Stromal cell of bone marrow (primary cell): ENCODE measurements at regions not wholly inside any gene's neighbourhood (a gene's known extent, or its start where the extent isn't known, plus 50 kb on each side); places are given as distances from the start of the nearest gene placed in this dataset.

ENCODE experiments used
- DNase-seq: peaks from one replicate; pipeline ENCODE4 v3.0.0-alpha.2; 2012; ENCODE audit warnings: low read depth

GRCh38 chr13:105139048-105139379, 1396.4 kb downstream of the EFNB2 start:
- DNase-seq: no peak

DNA sequence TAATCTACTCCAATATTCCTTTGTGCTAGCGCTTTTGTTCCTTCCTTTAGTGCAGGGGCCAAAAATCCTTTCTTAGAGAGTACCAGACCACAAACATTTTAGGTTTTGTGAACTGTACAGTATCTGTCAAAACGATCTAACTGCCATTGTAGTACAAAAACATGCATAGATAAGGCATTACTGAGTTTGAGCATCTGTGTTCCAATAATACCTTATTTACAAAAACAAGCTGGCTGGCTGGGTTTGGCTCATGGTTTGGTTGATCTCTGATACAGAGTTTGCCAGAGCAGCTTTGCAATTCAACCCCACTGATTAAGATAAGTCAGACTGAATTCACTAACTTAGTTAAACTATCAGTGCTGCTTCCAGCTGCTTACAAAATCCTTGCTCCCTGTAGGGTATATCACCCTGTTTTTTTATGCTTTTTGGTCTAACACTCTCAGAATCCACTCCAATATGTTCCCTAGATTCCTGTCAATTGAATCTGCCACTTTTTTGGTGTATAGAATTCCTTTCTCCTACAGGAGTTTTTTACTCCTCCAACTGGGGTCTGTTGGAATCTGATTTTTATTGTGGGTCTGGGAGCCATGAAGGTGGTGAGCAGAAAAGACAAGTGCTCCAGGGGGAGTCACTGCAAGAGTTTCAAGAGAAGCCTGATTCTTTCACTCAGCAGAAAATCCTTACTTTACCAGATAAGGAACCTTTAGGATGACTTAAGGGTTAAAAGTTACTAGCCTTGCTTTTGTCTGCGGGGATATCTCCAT, 1399.4 kb downstream of the EFNB2 start:
- no peak for DNase-seq

- DNase-seq: no peak
Measured at GRCh38 chr13:105127732-105128131, 1407.7 kb downstream of the EFNB2 start.

DNA sequence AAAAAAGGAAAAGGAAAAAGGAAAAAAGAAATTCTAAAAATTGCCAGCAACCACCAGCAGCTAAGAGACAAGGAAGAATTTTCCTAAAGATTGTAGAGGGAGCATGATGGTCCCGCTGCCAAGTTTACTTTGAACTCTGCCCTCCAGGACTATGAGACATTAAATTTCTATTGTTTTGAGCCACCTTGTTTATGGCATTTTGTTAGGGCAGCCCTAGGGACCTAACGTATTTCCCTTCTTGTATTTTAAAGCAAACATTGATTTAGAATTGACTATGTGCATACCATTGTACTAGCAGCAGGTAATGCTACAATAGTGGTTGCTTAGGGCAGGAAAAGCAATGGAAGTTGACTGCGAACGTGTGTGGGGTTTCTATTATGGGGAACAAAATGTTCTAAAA, 1414.2 kb downstream of the EFNB2 start:
- DNase-seq: no peak

- DNase-seq: no peak
Measured at GRCh38 chr13:105118426-105118985, 1417.0 kb downstream of the EFNB2 start.

GRCh38 chr13:105116966-105117365, 1418.5 kb downstream of the EFNB2 start:
- DNase-seq: no peak

DNA sequence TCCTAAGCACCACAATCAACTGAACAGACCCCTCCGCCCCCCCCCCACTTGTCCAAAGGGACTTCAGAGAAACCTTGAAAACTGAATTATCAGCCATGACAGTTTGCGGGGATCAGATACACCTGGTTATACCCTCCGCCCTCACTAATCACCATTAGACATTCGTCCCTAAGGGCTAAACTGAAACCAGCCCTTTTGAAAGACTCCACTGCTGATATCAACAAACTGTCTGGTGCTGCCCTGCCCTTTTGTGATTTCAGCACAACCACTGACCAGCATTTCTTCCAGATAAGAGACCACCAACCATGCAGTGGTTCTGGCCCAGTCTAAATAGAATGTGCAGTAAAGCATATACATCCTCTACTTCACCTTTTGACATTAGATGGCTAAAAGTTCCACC, 1422.9 kb downstream of the EFNB2 start:
- DNase-seq: no peak

DNA sequence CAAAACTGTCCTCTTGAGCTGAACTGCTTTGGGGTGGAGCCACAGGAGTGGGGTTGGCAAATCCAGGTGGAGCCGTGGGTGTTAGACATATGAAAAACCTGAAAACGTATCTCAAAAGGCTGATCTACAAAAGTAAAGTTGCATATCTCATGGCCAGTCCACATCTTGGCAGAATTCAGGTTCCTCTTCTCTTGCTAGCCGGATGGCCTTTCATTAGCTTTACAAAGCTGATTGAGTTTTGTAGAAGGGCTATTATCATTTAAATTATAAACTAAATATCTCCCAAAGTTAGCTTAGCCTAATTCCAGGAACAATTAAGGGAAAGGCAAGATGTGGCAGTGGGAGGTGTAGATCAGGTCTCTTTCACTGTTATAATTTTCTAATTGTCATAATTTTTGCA, 1427.7 kb downstream of the EFNB2 start:
- no peak for DNase-seq

GRCh38 chr13:105105471-105105870, 1430.0 kb downstream of the EFNB2 start:
- no peak for DNase-seq

DNA sequence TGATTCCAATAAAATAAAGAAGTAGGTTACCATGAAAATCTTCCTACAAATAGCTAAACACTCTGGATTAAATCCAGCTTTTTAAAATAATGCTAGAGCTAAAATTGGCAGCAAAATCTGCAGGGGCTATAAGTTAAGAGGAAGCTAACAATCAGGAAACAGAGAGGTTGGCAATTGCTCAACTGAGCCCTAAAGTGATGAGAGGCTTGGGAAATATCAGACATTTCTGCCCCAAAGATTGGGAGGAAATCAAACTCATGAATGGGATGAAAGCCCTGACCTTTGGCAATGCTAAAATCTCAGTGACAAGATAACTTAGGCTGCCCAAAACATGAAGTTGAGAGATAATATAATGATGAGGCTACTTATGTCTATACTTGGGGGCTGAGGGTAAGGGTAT, 1437.9 kb downstream of the EFNB2 start:
- no peak for DNase-seq

GRCh38 chr13:105089858-105090643, 1445.4 kb downstream of the EFNB2 start:
- no peak for DNase-seq

DNA sequence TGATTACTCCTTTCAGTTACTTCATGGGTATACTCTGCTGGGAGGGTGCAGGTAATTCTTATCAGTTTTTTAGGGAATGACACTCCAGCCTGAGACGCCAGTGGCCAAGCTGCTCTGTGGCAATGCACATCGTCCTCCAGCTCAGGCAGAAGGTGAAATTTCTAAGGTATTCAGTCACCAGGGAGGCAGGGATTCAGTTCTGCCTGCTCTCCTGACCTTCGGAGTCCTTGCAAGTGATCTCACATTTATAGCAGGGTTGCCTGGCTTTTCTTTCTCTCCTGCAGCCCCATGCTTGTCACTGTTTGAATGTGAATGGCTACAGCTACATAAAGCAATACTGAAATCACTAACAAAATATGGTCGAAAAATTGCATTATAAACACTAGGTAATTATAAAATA, 1447.5 kb downstream of the EFNB2 start:
- no peak for DNase-seq

GRCh38 chr13:105084931-105085330, 1450.5 kb downstream of the EFNB2 start:
- no peak for DNase-seq

GRCh38 chr13:105083992-105084391, 1451.5 kb downstream of the EFNB2 start:
- DNase-seq: no peak

GRCh38 chr13:105074755-105075154, 1460.7 kb downstream of the EFNB2 start:
- DNase-seq: no peak

- DNase-seq: no peak
Measured at GRCh38 chr13:105073041-105073440, 1462.4 kb downstream of the EFNB2 start.

DNA sequence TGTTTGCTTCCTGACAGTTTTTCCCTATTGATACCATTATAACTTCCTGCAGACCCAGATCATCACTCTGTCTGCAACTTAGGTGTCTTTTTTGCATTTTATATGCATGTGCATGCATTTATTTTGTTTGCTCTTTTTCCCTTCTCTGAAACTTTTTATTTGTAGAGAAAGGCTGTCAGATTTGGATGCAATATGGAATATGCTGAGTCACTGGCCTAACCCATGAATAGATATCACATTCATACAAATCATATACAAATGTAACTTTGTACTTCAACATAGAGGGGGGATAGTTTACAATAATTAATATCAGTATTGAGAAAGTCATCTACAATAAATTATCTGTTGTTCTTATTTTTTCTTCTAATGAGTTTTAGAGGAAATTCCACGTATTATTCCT, 1465.0 kb downstream of the EFNB2 start:
- no peak for DNase-seq

GRCh38 chr13:105069106-105069505, 1466.4 kb downstream of the EFNB2 start:
- DNase-seq: no peak

DNA sequence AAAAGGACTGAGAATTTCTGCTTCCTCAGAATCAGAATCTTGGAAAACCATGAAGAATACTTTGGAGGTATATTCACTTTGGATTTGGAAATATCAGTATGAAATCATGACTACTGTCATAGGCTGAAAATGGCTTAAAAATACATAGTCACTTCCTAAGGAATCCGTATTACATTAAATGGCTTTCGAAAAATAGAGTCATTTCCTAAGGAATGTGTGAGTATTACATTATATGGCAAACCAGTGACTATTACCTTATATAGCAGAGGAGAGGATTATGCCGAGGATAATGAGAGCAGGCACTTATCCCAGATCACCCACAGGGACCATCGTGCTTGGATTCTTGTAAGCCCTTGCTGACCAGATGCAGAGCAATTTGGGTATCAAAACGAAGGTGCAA, 1471.8 kb downstream of the EFNB2 start:
- no peak for DNase-seq

GRCh38 chr13:105059786-105060185, 1475.7 kb downstream of the EFNB2 start:
- no peak for DNase-seq

- DNase-seq: no peak
Measured at GRCh38 chr13:105058517-105058916, 1476.9 kb downstream of the EFNB2 start.

GRCh38 chr13:105052711-105053110, 1482.8 kb downstream of the EFNB2 start:
- no peak for DNase-seq

DNA sequence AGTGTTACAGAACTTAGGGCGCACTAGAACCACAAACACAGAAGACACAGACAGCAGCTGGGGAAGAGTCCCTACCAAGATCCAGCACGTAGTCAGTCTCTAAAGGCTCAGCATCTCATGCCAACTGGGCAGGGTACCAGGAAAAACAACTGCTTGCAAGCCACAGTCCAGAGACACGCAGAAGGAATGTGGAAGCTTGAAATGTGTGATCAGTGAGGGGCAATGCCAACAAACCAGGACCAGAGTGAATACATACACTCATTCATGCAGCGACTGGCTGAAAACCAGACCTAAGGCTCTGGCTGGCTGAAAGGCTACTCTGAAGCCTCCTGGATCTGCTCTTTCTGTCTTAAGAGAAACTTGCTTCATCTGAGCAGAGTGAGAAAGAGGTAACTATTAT, 1484.8 kb downstream of the EFNB2 start:
- DNase-seq: no peak
